SU-DHL-6 (cell line): ENCODE measurements at regions not wholly inside any gene's neighbourhood (a gene's known extent, or its start where the extent isn't known, plus 50 kb on each side); places are given as distances from the start of the nearest gene placed in this dataset.

Experiments used
- EZH2phosphoT487 ChIP-seq: fragments of 200-600 bp; sonication (generic), shearing (Covaris generic); conservative IDR thresholded peaks from 2 replicates; pipeline ENCODE4 v1.6.1; 2018; ENCODE audit warnings: mild to moderate bottlenecking, antibody characterized with exemption, low read length, moderate library complexity, mixed read lengths
- TF ChIP-seq, protein P1 (sequence below): fragments of 200-600 bp; sonication (generic); IDR thresholded peaks from one replicate; pipeline ENCODE4 v1.5.1; 2017; ENCODE audit warnings: antibody characterized with exemption, mild to moderate bottlenecking, low read length, moderate library complexity; ENCODE audit not compliant: insufficient read depth, poor library complexity, severe bottlenecking

DNA sequence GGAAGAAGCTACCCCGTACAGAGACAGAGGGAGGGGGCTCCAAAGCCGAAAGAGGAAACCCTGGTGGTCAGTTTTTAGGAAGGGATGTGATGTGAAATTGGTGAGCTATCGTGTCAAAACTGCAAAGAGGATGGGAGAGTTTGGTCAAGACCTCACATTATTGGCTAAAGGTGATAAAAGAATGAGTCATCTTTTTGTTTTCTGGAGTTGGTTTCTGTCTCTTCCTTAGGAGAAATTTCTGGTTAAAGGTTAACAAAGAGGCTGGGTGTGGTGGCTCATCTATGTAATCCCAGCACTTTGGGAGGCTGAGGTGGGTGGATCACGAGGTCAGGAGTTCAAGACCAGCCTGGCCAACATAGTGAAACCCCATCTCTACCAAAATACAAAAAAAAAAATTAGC lies 217.8 kb upstream of the CBLB start:
- TF ChIP-seq, protein P1, sequence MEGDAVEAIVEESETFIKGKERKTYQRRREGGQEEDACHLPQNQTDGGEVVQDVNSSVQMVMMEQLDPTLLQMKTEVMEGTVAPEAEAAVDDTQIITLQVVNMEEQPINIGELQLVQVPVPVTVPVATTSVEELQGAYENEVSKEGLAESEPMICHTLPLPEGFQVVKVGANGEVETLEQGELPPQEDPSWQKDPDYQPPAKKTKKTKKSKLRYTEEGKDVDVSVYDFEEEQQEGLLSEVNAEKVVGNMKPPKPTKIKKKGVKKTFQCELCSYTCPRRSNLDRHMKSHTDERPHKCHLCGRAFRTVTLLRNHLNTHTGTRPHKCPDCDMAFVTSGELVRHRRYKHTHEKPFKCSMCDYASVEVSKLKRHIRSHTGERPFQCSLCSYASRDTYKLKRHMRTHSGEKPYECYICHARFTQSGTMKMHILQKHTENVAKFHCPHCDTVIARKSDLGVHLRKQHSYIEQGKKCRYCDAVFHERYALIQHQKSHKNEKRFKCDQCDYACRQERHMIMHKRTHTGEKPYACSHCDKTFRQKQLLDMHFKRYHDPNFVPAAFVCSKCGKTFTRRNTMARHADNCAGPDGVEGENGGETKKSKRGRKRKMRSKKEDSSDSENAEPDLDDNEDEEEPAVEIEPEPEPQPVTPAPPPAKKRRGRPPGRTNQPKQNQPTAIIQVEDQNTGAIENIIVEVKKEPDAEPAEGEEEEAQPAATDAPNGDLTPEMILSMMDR = no peak
- no peak for TF ChIP-seq EZH2phosphoT487
